ENCODE measurements at regions not wholly inside any gene's neighbourhood (a gene's known extent, or its start where the extent isn't known, plus 50 kb on each side); places are given as distances from the start of the nearest gene placed in this dataset.

- H3K4me3 Mint-ChIP-seq = no peak overlapping the region
- H3K4me1 Mint-ChIP-seq = peaks cover 18% of the 10 kb centered on the region
Measured at GRCh38 chr10:3354174-3354900, 181.8 kb upstream of the PITRM1 start.

GRCh38 chr10:3353235-3353634 is 180.7 kb upstream of the PITRM1 start:
- H3K36me3 Mint-ChIP-seq (ENCODE audit: low read depth) = no peaks in the 10 kb centered on the region
- H3K27ac Mint-ChIP-seq = peak overlapping the region in 1 of 3 experiments; percentile 16
- H3K9me3 Mint-ChIP-seq = peaks cover 8% of the 10 kb centered on the region
- no peak for TF ChIP-seq CTCF (IDR thresholded peaks at IDR 0.05; ENCODE audit: unreplicated experiment in 3 of 3)
- peaks cover 18% of the 10 kb centered on the region for H3K4me1 Mint-ChIP-seq
- H3K27me3 Mint-ChIP-seq (ENCODE audit: low read depth) = no peaks in the 10 kb centered on the region
- H3K4me3 Mint-ChIP-seq = no peak overlapping the region

More at GRCh38 chr10:3354174-3354900, 181.8 kb upstream of the PITRM1 start:
- no peaks in the 10 kb centered on the region for H3K36me3 Mint-ChIP-seq (ENCODE audit: low read depth)
- TF ChIP-seq CTCF (IDR thresholded peaks at IDR 0.05; ENCODE audit: unreplicated experiment in 3 of 3) = no peak
- no peaks in the 10 kb centered on the region for H3K27me3 Mint-ChIP-seq (ENCODE audit: low read depth)
- H3K9me3 Mint-ChIP-seq = peaks cover 13% of the 10 kb centered on the region
- no peak overlapping the region for H3K27ac Mint-ChIP-seq

DNA sequence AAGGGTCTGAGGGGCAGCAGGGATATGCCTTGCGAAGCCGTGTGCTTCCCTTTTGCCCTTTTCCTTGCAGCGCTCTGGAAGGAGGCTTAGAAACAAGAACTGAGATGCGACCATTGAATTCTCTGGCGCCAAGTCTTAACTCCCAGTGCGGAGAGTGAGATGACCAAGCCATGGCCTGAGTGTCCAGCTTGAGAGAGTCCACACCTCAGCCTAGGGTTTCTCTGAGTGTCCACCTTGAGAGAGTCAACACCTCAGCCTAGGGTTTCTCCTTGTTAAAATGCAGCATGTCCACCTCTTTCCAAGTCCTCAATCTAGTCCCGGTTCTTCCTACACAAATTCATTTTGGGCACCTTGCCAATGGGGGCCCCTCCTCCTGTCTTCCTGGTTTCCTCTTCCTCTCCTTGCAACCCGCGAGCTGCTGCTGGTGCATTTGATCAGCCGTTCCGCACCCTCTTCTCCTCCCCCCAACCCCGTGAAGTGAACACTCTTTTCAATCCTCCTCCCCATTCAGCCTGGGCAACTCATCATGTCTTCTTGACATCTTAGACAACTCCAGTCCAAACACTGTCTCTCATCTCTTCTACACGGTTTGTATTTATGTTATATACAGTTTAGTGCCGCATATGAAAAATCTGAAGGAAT is 178.2 kb upstream of the PITRM1 start:
- Mint-ChIP-seq H3K27me3 (ENCODE audit: low read depth) (peaks cover 4% of the 10 kb centered on the region), H3K27ac (peak overlapping the region in 2 of 3 experiments; percentile 11 to 26), H3K4me3 (peak overlapping the region in 2 of 3 experiments; percentile 14 to 32), H3K9me3 (peaks cover 7% of the 10 kb centered on the region), H3K4me1 (peaks cover 26% of the 10 kb centered on the region), H3K36me3 (ENCODE audit: low read depth) (no peaks in the 10 kb centered on the region)
- no peak for TF ChIP-seq CTCF (IDR thresholded peaks at IDR 0.05; ENCODE audit: unreplicated experiment in 3 of 3)

- peaks cover 26% of the 10 kb centered on the region for H3K4me1 Mint-ChIP-seq
- no peak overlapping the region for H3K4me3 Mint-ChIP-seq
- no peak overlapping the region for H3K27ac Mint-ChIP-seq
- peaks cover 7% of the 10 kb centered on the region for H3K27me3 Mint-ChIP-seq (ENCODE audit: low read depth)
- no peak for TF ChIP-seq CTCF (IDR thresholded peaks at IDR 0.05; ENCODE audit: unreplicated experiment in 3 of 3)
- no peaks in the 10 kb centered on the region for H3K36me3 Mint-ChIP-seq (ENCODE audit: low read depth)
- H3K9me3 Mint-ChIP-seq = peaks cover 7% of the 10 kb centered on the region
Measured at GRCh38 chr10:3350205-3350604, 177.6 kb upstream of the PITRM1 start.

DNA sequence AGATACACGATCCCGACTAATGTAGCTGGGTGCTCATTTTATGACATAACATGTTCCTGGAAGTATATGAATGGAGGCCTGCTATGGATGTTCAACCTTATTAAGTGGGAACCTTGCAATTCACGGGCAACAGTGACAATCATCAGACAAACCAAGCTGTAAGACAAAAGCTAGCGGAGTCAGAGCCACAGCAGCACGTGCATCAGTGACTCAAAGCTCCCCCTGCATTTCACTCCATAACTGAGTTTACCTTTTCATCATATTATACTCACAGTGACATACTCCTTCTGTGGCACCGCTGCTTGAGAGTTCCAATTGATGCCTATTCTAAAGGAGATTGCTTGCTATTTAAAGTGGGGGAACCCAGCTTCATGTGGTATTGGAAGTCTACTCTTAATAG is 176.0 kb upstream of the PITRM1 start:
- peaks cover 2% of the 10 kb centered on the region for H3K9me3 Mint-ChIP-seq
- peaks cover 9% of the 10 kb centered on the region for H3K27me3 Mint-ChIP-seq (ENCODE audit: low read depth)
- no peak for TF ChIP-seq CTCF (IDR thresholded peaks at IDR 0.05; ENCODE audit: unreplicated experiment in 3 of 3)
- H3K4me1 Mint-ChIP-seq = peaks cover 23% of the 10 kb centered on the region
- no peak overlapping the region for H3K4me3 Mint-ChIP-seq
- H3K27ac Mint-ChIP-seq = no peak overlapping the region
- H3K36me3 Mint-ChIP-seq (ENCODE audit: low read depth) = no peaks in the 10 kb centered on the region
